ENCODE measurements at regions not wholly inside any gene's neighbourhood (a gene's known extent, or its start where the extent isn't known, plus 50 kb on each side); places are given as distances from the start of the nearest gene placed in this dataset.
"Not testable (repeated sequence)": the region's sequence is repeated elsewhere in the genome, so short reads cannot be mapped to it uniquely, and the experiment has no call there.

GRCh38 chr20:53813636-53814035 lies 220.0 kb upstream of the ZNF217 start:
- no peak for TF ChIP-seq CTCF (IDR thresholded peaks at IDR 0.05; ENCODE audit: insufficient read depth, low read depth, low read length, missing control alignments)
- DNase-seq (ENCODE audit: low read depth), result no peak
- no peak overlapping the region for H3K4me3 ChIP-seq (ENCODE audit: low read depth, low read length)

GRCh38 chr20:53811577-53811976 lies 217.9 kb upstream of the ZNF217 start:
- no peak for DNase-seq (ENCODE audit: low read depth)
- H3K4me3 ChIP-seq (ENCODE audit: low read depth, low read length), result no peak overlapping the region
- no peak for TF ChIP-seq CTCF (IDR thresholded peaks at IDR 0.05; ENCODE audit: insufficient read depth, low read depth, low read length, missing control alignments)

- H3K4me3 ChIP-seq (ENCODE audit: low read depth, low read length), result no peak overlapping the region
- no peak for DNase-seq (ENCODE audit: low read depth)
- TF ChIP-seq CTCF (IDR thresholded peaks at IDR 0.05; ENCODE audit: insufficient read depth, low read depth, low read length, missing control alignments), result no peak
Observed at GRCh38 chr20:53810661-53811355, 217.2 kb upstream of the ZNF217 start.

GRCh38 chr20:53809728-53810365 lies 216.2 kb upstream of the ZNF217 start:
- TF ChIP-seq CTCF (IDR thresholded peaks at IDR 0.05; ENCODE audit: insufficient read depth, low read depth, low read length, missing control alignments), result no peak
- no peak for DNase-seq (ENCODE audit: low read depth)
- H3K4me3 ChIP-seq (ENCODE audit: low read depth, low read length), result no peak overlapping the region

- DNase-seq (ENCODE audit: low read depth), result no peak
- H3K4me3 ChIP-seq (ENCODE audit: low read depth, low read length), result no peak overlapping the region
Observed at GRCh38 chr20:53809217-53809616, 215.6 kb upstream of the ZNF217 start.

GRCh38 chr20:53808733-53809132 lies 215.1 kb upstream of the ZNF217 start:
- no peak overlapping the region for H3K4me3 ChIP-seq (ENCODE audit: low read depth, low read length)
- no peak for TF ChIP-seq CTCF (IDR thresholded peaks at IDR 0.05; ENCODE audit: insufficient read depth, low read depth, low read length, missing control alignments)
- DNase-seq (ENCODE audit: low read depth), result no peak

More at GRCh38 chr20:53809217-53809616, 215.6 kb upstream of the ZNF217 start:
- no peak for TF ChIP-seq CTCF (IDR thresholded peaks at IDR 0.05; ENCODE audit: insufficient read depth, low read depth, low read length, missing control alignments)

GRCh38 chr20:53808302-53808701 lies 214.7 kb upstream of the ZNF217 start:
- not testable (repeated sequence) for H3K4me3 ChIP-seq (ENCODE audit: low read depth, low read length); DNase-seq (ENCODE audit: low read depth)

Measured in GM12865 (cell line).